HepG2 (cell line): ENCODE measurements at regions not wholly inside any gene's neighbourhood (a gene's known extent, or its start where the extent isn't known, plus 50 kb on each side); places are given as distances from the start of the nearest gene placed in this dataset.

Experiments
- ATAC-seq: fragments of 200-7000 bp; cut with Tn5 transposase; 3 replicates; pipeline ENCODE4 v1.9.1; 2020; ENCODE audit warnings: mild to moderate bottlenecking, moderate library complexity
- BruUV-seq: library from RNA; stranded (reverse); fragments of 400-500 nt; replicated peaks from 2 replicates; lab custom pipeline; 2021; lab: Mats Ljungman, UMichigan
- CTCF ChIA-PET: fragments of 300-600 bp; formaldehyde crosslinking; extraction: SDS; loops from one replicate; lab custom pipeline; 2021; ENCODE audit warnings: low total read pairs, inconsistent platforms, low intra/inter-chr PET ratio; lab: Yijun Ruan, JAX
- POLR2A ChIA-PET: fragments of 350-600 bp; sonication (Branson Sonifier 250); formaldehyde crosslinking; loops from one replicate; lab custom pipeline; 2020; ENCODE audit warnings: antibody characterized with exemption, inconsistent platforms; lab: Yijun Ruan, JAX
- DNase-seq: peaks from one replicate; pipeline ENCODE4 v3.0.0-alpha.2; 2015; ENCODE audit warnings: low spot score
- FAIRE-seq: peaks from 3 replicates; lab custom pipeline; 2011; peaks lifted over from hg19 to GRCh38; lab: Jason Lieb, UNC
- H2AFZ ChIP-seq: one replicate; pipeline ENCODE4 v1.6.1; 2011; ENCODE audit warnings: low read length, inconsistent platforms
- H3K27ac ChIP-seq: fragments of 300-600 bp; 3 replicates; pipeline ENCODE4 v1.8.0; 2011; ENCODE audit warnings: mixed run types, mild to moderate bottlenecking, mixed read lengths, low read length, inconsistent platforms; ENCODE audit not compliant: insufficient read depth; ENCODE audit errors: extremely low read length
- H3K27me3 ChIP-seq, 2 experiments: fragments of 200-600 bp in 1 of 2; 2 replicates in 1 of 2; 3 replicates in 1 of 2; pipeline versions ENCODE4 v1.6.0 to v1.8.0; 2011; ENCODE audit warnings: low read length in 2 of 2, mild to moderate bottlenecking in 2 of 2, moderate library complexity in 2 of 2, inconsistent platforms in 1 of 2; ENCODE audit not compliant: insufficient read depth in 2 of 2, control insufficient read depth in 1 of 2
- H3K36me3 ChIP-seq, 2 experiments: fragments of 200-600 bp in 1 of 2; replicated peaks in 1 of 2; 2 replicates in 1 of 2; 3 replicates in 1 of 2; pipeline versions ENCODE4 v1.5.1 to v1.8.0; 2011; ENCODE audit warnings: low read length in 2 of 2, inconsistent platforms in 1 of 2; ENCODE audit not compliant: insufficient read depth in 2 of 2, control insufficient read depth in 1 of 2
- H3K4me1 ChIP-seq: 2 replicates; pipeline ENCODE4 v1.5.1; 2012; ENCODE audit warnings: low read length, inconsistent platforms; ENCODE audit not compliant: insufficient read depth
- H3K4me2 ChIP-seq: 2 replicates; pipeline ENCODE4 v1.6.0; 2011; ENCODE audit warnings: low read depth, low read length, inconsistent platforms
- H3K4me3 ChIP-seq, 3 experiments: fragments of 200-600 bp in 1 of 3; sonication (generic), shearing (Covaris generic) in 1 of 3; replicated peaks in 1 of 3; 2 replicates each; pipeline ENCODE4 v1.5.1; 2011 to 2016; ENCODE audit warnings: low read length in 3 of 3, inconsistent platforms in 2 of 3, low read depth in 2 of 3, mild to moderate bottlenecking in 2 of 3, control low read depth in 1 of 3, mixed read lengths in 1 of 3; ENCODE audit not compliant: insufficient read depth in 1 of 3
- H3K79me2 ChIP-seq: one replicate; pipeline ENCODE4 v1.6.1; 2011; ENCODE audit warnings: low read length, inconsistent platforms; ENCODE audit not compliant: insufficient read depth
- H3K9ac ChIP-seq: 2 replicates; pipeline ENCODE4 v1.6.0; 2011; ENCODE audit warnings: mild to moderate bottlenecking, low read depth, low read length, inconsistent platforms; ENCODE audit not compliant: insufficient read depth
- H3K9me3 ChIP-seq: 2 replicates; pipeline ENCODE4 v1.5.1; 2012; ENCODE audit warnings: mild to moderate bottlenecking, low read length
- H4K20me1 ChIP-seq: 2 replicates; pipeline ENCODE4 v1.6.0; 2011; ENCODE audit warnings: inconsistent platforms, mild to moderate bottlenecking, low read length, moderate library complexity; ENCODE audit not compliant: insufficient read depth
- CTCF ChIP-seq: sonication (generic); formaldehyde crosslinking; IDR thresholded peaks from 2 replicates; pipeline ENCODE4 v1.5.0; 2020; ENCODE audit warnings: mild to moderate bottlenecking, missing genetic modification reagents, moderate library complexity
- HNF1A ChIP-seq, 2 experiments: sonication (generic) in 1 of 2; formaldehyde crosslinking in 1 of 2; IDR thresholded peaks; 2 replicates each; pipeline versions ENCODE4 v1.4.0 to v1.6.1; 2016 to 2020; ENCODE audit warnings: borderline replicate concordance in 1 of 2, low read depth in 1 of 2, mild to moderate bottlenecking in 1 of 2, missing genetic modification reagents in 1 of 2
- IRF2 ChIP-seq: IDR thresholded peaks from 2 replicates; pipeline ENCODE4 v1.6.1; 2018; ENCODE audit warnings: missing genetic modification reagents, missing compliant biosample characterization
- KLF13 ChIP-seq: sonication (generic); formaldehyde crosslinking; IDR thresholded peaks from 2 replicates; pipeline ENCODE4 v1.4.0; 2020; ENCODE audit warnings: mild to moderate bottlenecking, missing genetic modification reagents
- MNT ChIP-seq: fragments of 450-650 bp; IDR thresholded peaks from 2 replicates; pipeline ENCODE4 v1.6.1; 2016
- NAIF1 ChIP-seq: sonication (generic); formaldehyde crosslinking; IDR thresholded peaks from 2 replicates; pipeline ENCODE4 v1.5.0; 2020; ENCODE audit warnings: mild to moderate bottlenecking, missing genetic modification reagents, borderline replicate concordance
- SMARCE1 ChIP-seq: fragments of 450-650 bp; IDR thresholded peaks from 2 replicates; pipeline ENCODE4 v1.6.1; 2017; ENCODE audit warnings: borderline replicate concordance
- STAG1 ChIP-seq: sonication (generic); formaldehyde crosslinking; IDR thresholded peaks from 2 replicates; pipeline ENCODE4 v1.4.0; 2020; ENCODE audit warnings: missing genetic modification reagents
- ZNF546 ChIP-seq: sonication (generic); formaldehyde crosslinking; conservative IDR thresholded peaks from 2 replicates; pipeline ENCODE4 v1.8.1; 2023; ENCODE audit warnings: mild to moderate bottlenecking, missing genetic modification reagents
- ZNF766 ChIP-seq: sonication (generic); formaldehyde crosslinking; IDR thresholded peaks from 2 replicates; pipeline ENCODE4 v1.5.0; 2020; ENCODE audit warnings: missing genetic modification reagents, borderline replicate concordance
- WGBS: methylation state at CpG from one replicate; pipeline ENCODE4 v1.1.6; 2017; ENCODE audit warnings: low lambda C conversion rate; 5-methylcytosine and 5-hydroxymethylcytosine counted together
- in situ Hi-C: cut with HindIII; loops from 2 replicates; pipeline ENCODE4 v1.10.0; 2017; ENCODE audit warnings: low pct_unique_long_range_greater_than_20kb; ENCODE audit not compliant: extremely low pct_ligation_motif_present
- intact Hi-C: fragments of 100-400 bp; cut with micrococcal nuclease; formaldehyde crosslinking; loops from one replicate; pipeline ENCODE4 v1.10.0; 2022; ENCODE audit not compliant: unreplicated experiment

- TF ChIP-seq HNF1A (IDR thresholded peaks at IDR 0.05; ENCODE audit: low read depth) (no peak), HNF1A (CRISPR knock-in tag; IDR thresholded peaks at IDR 0.05; ENCODE audit: borderline replicate concordance) (no peak), NAIF1 (CRISPR knock-in tag) (no peak), SMARCE1 (no peak), KLF13 (CRISPR knock-in tag) (no peak), ZNF546 (CRISPR knock-in tag) (no peak), IRF2 (CRISPR knock-in tag) (no peak)
Measured at GRCh38 chr10:130483691-130484467, 347.7 kb downstream of the GLRX3 start (continued).

- no peak overlapping the region for H3K4me2 ChIP-seq
- intact Hi-C loops, result no loop called here
- FAIRE-seq (no peak), ATAC-seq (peak; percentile 58), DNase-seq (no peak)
- H3K9ac ChIP-seq, result no peak overlapping the region
- H2AFZ ChIP-seq, result no peak overlapping the region
- CTCF ChIA-PET, result no interaction called here
- no peaks in the 10 kb centered on the region for H3K36me3 ChIP-seq
- no peak overlapping the region for H3K4me3 ChIP-seq
- H3K27ac ChIP-seq, result no peak overlapping the region
- no peaks in the 10 kb centered on the region; the same call in 1 of the 2 replicates for H4K20me1 ChIP-seq
- TF ChIP-seq STAG1 (CRISPR knock-in tag) (0 out of 2 replicates have a peak, but pooled peaks have one; percentile 10), CTCF (CRISPR knock-in tag) (0 out of 2 replicates have a peak, but pooled peaks have one; percentile 17), MNT (peak; percentile 63), ZNF766 (CRISPR knock-in tag) (no peak)
- H3K9me3 ChIP-seq, result no peaks in the 10 kb centered on the region
- POLR2A ChIA-PET, result no interaction called here
- peaks cover 3 to 12% of the 10 kb centered on the region in 2 experiments; a peak in 3 of 5 replicates for H3K27me3 ChIP-seq
- no TSS peak for BruUV-seq
- in situ Hi-C loops, result no loop called here
- H3K79me2 ChIP-seq, result no peaks in the 10 kb centered on the region
- no peaks in the 10 kb centered on the region for H3K4me1 ChIP-seq
- 22% methylated on average over 13 of the region's 18 CpGs for WGBS
Measured at GRCh38 chr10:130484468-130485180, 348.4 kb downstream of the GLRX3 start.
